ENCODE measurements at regions not wholly inside any gene's neighbourhood (a gene's known extent, or its start where the extent isn't known, plus 50 kb on each side); places are given as distances from the start of the nearest gene placed in this dataset.

GRCh38 chrX:95056901-95057300 is 1382.9 kb downstream of the FAM133A start:
- BruUV-seq (replicated peaks), result no TSS peak
- 2% methylated on average over 4 of the region's 4 CpGs for WGBS (ENCODE audit: low lambda C conversion rate)
- Histone ChIP-seq H3K27me3 (ENCODE audit: control insufficient read depth in 1 of 2, insufficient read depth in 2 of 2, low read length in 2 of 2) (no peaks in the 10 kb centered on the region), H4K20me1 (ENCODE audit: insufficient read depth, low read length) (no peaks in the 10 kb centered on the region), H3K9me3 (ENCODE audit: low read length) (no peaks in the 10 kb centered on the region), H3K4me2 (ENCODE audit: low read depth, low read length) (no peak overlapping the region), H3K9ac (ENCODE audit: insufficient read depth, low read depth, low read length) (no peak overlapping the region), H3K4me1 (ENCODE audit: insufficient read depth, low read length) (no peaks in the 10 kb centered on the region), H3K4me3 (replicated peaks in 1 of 3; ENCODE audit: insufficient read depth in 1 of 3, low read depth in 2 of 3, low read length in 3 of 3) (no peak overlapping the region), H3K27ac (ENCODE audit: extremely low read length, insufficient read depth, low read length) (no peak overlapping the region), H3K79me2 (ENCODE audit: insufficient read depth, low read length) (no peaks in the 10 kb centered on the region), H3K36me3 (replicated peaks in 1 of 2; ENCODE audit: control insufficient read depth in 1 of 2, insufficient read depth in 2 of 2, low read length in 2 of 2) (no peaks in the 10 kb centered on the region), H2AFZ (ENCODE audit: low read length) (no peak overlapping the region)
- ChIA-PET CTCF (ENCODE audit: low intra/inter-chr PET ratio, low total read pairs) (no interaction called here), POLR2A (no interaction called here)
- no peak for TF ChIP-seq CCDC6 (CRISPR knock-in tag; IDR thresholded peaks at IDR 0.05)
- TF ChIP-seq ZNF292 (CRISPR knock-in tag; IDR thresholded peaks at IDR 0.05; ENCODE audit: borderline replicate concordance, low read depth), result no peak
- no peak for TF ChIP-seq HDAC6 (IDR thresholded peaks at IDR 0.05; ENCODE audit: low read depth, low read length)
- TF ChIP-seq KLF15 (CRISPR knock-in tag; IDR thresholded peaks at IDR 0.05; ENCODE audit: borderline replicate concordance), result no peak
- TF ChIP-seq, protein P1, sequence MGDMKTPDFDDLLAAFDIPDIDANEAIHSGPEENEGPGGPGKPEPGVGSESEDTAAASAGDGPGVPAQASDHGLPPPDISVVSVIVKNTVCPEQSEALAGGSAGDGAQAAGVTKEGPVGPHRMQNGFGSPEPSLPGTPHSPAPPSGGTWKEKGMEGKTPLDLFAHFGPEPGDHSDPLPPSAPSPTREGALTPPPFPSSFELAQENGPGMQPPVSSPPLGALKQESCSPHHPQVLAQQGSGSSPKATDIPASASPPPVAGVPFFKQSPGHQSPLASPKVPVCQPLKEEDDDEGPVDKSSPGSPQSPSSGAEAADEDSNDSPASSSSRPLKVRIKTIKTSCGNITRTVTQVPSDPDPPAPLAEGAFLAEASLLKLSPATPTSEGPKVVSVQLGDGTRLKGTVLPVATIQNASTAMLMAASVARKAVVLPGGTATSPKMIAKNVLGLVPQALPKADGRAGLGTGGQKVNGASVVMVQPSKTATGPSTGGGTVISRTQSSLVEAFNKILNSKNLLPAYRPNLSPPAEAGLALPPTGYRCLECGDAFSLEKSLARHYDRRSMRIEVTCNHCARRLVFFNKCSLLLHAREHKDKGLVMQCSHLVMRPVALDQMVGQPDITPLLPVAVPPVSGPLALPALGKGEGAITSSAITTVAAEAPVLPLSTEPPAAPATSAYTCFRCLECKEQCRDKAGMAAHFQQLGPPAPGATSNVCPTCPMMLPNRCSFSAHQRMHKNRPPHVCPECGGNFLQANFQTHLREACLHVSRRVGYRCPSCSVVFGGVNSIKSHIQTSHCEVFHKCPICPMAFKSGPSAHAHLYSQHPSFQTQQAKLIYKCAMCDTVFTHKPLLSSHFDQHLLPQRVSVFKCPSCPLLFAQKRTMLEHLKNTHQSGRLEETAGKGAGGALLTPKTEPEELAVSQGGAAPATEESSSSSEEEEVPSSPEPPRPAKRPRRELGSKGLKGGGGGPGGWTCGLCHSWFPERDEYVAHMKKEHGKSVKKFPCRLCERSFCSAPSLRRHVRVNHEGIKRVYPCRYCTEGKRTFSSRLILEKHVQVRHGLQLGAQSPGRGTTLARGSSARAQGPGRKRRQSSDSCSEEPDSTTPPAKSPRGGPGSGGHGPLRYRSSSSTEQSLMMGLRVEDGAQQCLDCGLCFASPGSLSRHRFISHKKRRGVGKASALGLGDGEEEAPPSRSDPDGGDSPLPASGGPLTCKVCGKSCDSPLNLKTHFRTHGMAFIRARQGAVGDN (CRISPR knock-in tag; IDR thresholded peaks at IDR 0.05), result no peak
- TF ChIP-seq NR2C2 (CRISPR knock-in tag; IDR thresholded peaks at IDR 0.05; ENCODE audit: borderline replicate concordance), result no peak
- no peak for TF ChIP-seq ZNF598 (CRISPR knock-in tag; IDR thresholded peaks at IDR 0.05; ENCODE audit: borderline replicate concordance)
- TF ChIP-seq YEATS2 (CRISPR knock-in tag; IDR thresholded peaks at IDR 0.05; ENCODE audit: borderline replicate concordance), result no peak
- no peak for TF ChIP-seq NFIC (IDR thresholded peaks at IDR 0.05; ENCODE audit: low read length)
- no peak for TF ChIP-seq HNF4A (CRISPR knock-in tag; IDR thresholded peaks at IDR 0.05)
- no peak for TF ChIP-seq ZNF761 (CRISPR knock-in tag; conservative IDR thresholded peaks at IDR 0.05)
- ATAC-seq (no peak), DNase-seq (ENCODE audit: low spot score) (no peak), FAIRE-seq (no peak)
- in situ Hi-C loops (cut with HindIII; ENCODE audit: extremely low pct_ligation_motif_present, low pct_unique_long_range_greater_than_20kb), result no loop called here
- intact Hi-C loops (cut with micrococcal nuclease; ENCODE audit: unreplicated experiment), result no loop called here

All from HepG2 (cell line).